NB4 (cell line): ENCODE measurements at regions not wholly inside any gene's neighbourhood (a gene's known extent, or its start where the extent isn't known, plus 50 kb on each side); places are given as distances from the start of the nearest gene placed in this dataset.

Experiments used
- DNase-seq: peaks from one replicate; pipeline ENCODE4 v3.0.0; 2010; ENCODE audit warnings: low read depth
- H3K4me3 ChIP-seq: one replicate; pipeline ENCODE4 v1.5.1; 2011; ENCODE audit warnings: mild to moderate bottlenecking, low read depth, low read length, moderate library complexity
- CTCF ChIP-seq: IDR thresholded peaks from one replicate; pipeline ENCODE4 v1.5.1; 2012; ENCODE audit warnings: low read depth, low read length
- MAX ChIP-seq: IDR thresholded peaks from 2 replicates; pipeline ENCODE4 v1.6.1; 2011; ENCODE audit warnings: low read depth, low read length
- MYC ChIP-seq: IDR thresholded peaks from 2 replicates; pipeline ENCODE4 v1.6.1; 2011; ENCODE audit warnings: low read depth, low read length
- POLR2A ChIP-seq: IDR thresholded peaks from 2 replicates; pipeline ENCODE4 v1.6.1; 2011; ENCODE audit warnings: mild to moderate bottlenecking; ENCODE audit not compliant: insufficient read length; ENCODE audit errors: extremely low read depth

- no peak for DNase-seq
- H3K4me3 ChIP-seq, result no peak overlapping the region
- no peak for TF ChIP-seq CTCF
- TF ChIP-seq MAX, result no peak
- no peak for TF ChIP-seq MYC
- no peak for TF ChIP-seq POLR2A
Observed at GRCh38 chr16:65463652-65464260, 341.9 kb upstream of the CDH11 start.

GRCh38 chr16:65457084-65457483, 335.2 kb upstream of the CDH11 start:
- no peak for DNase-seq
- no peak for TF ChIP-seq MAX
- TF ChIP-seq CTCF, result no peak
- no peak overlapping the region for H3K4me3 ChIP-seq

GRCh38 chr16:65455761-65456160, 333.9 kb upstream of the CDH11 start:
- no peak overlapping the region for H3K4me3 ChIP-seq
- no peak for DNase-seq
- no peak for TF ChIP-seq MAX
- TF ChIP-seq CTCF, result no peak
- no peak for TF ChIP-seq MYC
- no peak for TF ChIP-seq POLR2A

- DNase-seq, result no peak
- TF ChIP-seq MAX (no peak), CTCF (no peak), POLR2A (no peak), MYC (no peak)
- no peak overlapping the region for H3K4me3 ChIP-seq
Observed at GRCh38 chr16:65453646-65454045, 331.8 kb upstream of the CDH11 start.

- H3K4me3 ChIP-seq, result no peak overlapping the region
- no peak for DNase-seq
- TF ChIP-seq CTCF (no peak), MYC (no peak), POLR2A (no peak), MAX (no peak)
Observed at GRCh38 chr16:65449526-65449925, 327.7 kb upstream of the CDH11 start.

GRCh38 chr16:65446427-65446826, 324.6 kb upstream of the CDH11 start:
- DNase-seq, result no peak
- H3K4me3 ChIP-seq, result no peak overlapping the region
- TF ChIP-seq POLR2A (no peak), MAX (no peak), CTCF (no peak), MYC (no peak)
